Activated CD4-positive, alpha-beta memory T cell treated with anti-CD3 and anti-CD28 coated beads, Interleukin-2, amount 10 ng/mL, durations not matched to agents 7 days and 5 days (primary cell): ENCODE measurements at regions not wholly inside any gene's neighbourhood (a gene's known extent, or its start where the extent isn't known, plus 50 kb on each side); places are given as distances from the start of the nearest gene placed in this dataset.
"Not testable (repeated sequence)": the region's sequence is repeated elsewhere in the genome, so short reads cannot be mapped to it uniquely, and the experiment has no call there.

Source experiments
- CTCF ChIA-PET: fragments of 350-600 bp; sonication (Branson Sonifier 250); formaldehyde crosslinking; loops from one replicate; lab custom pipeline; 2021; ENCODE audit warnings: antibody characterized with exemption, inconsistent platforms; lab: Charles Lee
- POLR2A ChIA-PET: fragments of 350-600 bp; sonication (Branson Sonifier 250); formaldehyde crosslinking; loops from one replicate; lab custom pipeline; 2021; ENCODE audit warnings: antibody characterized with exemption; lab: Charles Lee
- DNase-seq: peaks from one replicate; pipeline ENCODE4 v3.0.0-alpha.2; 2020
- H3K27ac Mint-ChIP-seq: one replicate; pipeline ENCODE4 v1.8.0; 2021; ENCODE audit warnings: mild to moderate bottlenecking, mixed read lengths
- H3K27me3 Mint-ChIP-seq: one replicate; pipeline ENCODE4 v1.8.0; 2021; ENCODE audit warnings: mixed read lengths
- H3K36me3 Mint-ChIP-seq: one replicate; pipeline ENCODE4 v1.8.0; 2021; ENCODE audit warnings: low read depth, mixed read lengths
- H3K4me1 Mint-ChIP-seq: one replicate; pipeline ENCODE4 v1.8.0; 2021; ENCODE audit warnings: mixed read lengths
- H3K4me3 Mint-ChIP-seq: one replicate; pipeline ENCODE4 v1.8.0; 2021; ENCODE audit warnings: mild to moderate bottlenecking, mixed read lengths
- H3K9me3 Mint-ChIP-seq: one replicate; pipeline ENCODE4 v1.8.0; 2021; ENCODE audit warnings: mixed read lengths

DNA sequence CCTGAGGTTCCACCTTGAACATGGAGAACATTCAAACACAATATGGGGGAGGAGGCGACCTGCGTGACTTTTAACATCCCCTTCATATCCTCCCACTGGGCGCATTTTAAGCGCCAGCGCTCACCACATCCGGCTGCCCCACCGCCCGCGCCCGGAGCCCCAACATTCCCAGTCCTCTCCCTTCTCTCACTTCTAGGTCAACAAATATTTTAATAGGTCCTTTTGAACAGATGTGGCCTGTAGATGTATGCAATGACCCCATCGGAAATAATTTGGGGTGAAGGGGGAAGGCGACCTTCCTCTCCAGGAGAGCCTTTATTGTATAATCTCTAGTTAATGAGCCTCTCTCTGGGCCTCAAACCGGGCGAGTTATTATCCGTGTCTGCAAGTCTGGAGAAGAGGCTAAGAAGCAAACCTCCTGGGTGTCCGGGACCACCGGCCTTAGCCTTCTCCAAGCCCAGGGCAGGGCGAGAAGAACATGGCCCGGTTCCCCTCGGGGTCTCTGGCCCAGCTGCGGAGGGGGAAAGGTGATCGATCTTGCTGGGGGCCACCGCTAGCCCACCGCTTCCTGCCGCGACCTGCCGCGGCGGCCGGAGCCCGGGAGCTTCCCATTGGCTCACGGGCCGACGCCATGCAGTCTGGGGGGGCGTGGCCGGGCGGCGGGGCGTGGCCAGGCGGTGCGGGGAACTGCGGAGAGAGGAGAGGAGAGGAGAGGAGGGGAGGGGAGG is 83.2 kb upstream of the HMGA2 start:
- H3K36me3 Mint-ChIP-seq = no peaks in the 10 kb centered on the region
- H3K27ac Mint-ChIP-seq = no peak overlapping the region
- peaks cover 8% of the 10 kb centered on the region for H3K4me1 Mint-ChIP-seq
- no peaks in the 10 kb centered on the region for H3K9me3 Mint-ChIP-seq
- H3K27me3 Mint-ChIP-seq = peaks cover 23% of the 10 kb centered on the region
- POLR2A ChIA-PET = no interaction called here
- DNase-seq = peak; percentile 35
- no peak overlapping the region for H3K4me3 Mint-ChIP-seq
- CTCF ChIA-PET = no interaction called here

DNA sequence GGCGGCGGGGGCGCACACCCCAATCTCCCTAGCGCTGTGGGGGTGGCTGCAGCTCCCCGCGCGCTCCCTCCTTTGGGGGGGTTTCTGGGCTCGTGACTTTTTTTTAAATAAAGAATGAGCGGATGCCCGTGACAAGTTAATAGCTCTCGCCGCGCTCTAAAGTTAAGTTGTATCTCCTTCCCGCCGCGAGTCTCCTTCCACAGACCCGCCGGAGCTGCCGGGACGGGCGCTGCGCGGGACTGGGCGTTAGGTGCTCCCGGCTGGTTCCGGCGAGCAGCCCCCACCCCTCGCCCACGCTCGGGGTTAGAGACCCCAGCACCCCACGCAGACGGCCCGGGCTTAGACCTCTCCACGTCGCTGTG is 82.6 kb upstream of the HMGA2 start:
- H3K27me3 Mint-ChIP-seq = peaks cover 23% of the 10 kb centered on the region
- POLR2A ChIA-PET = no interaction called here
- CTCF ChIA-PET = no interaction called here
- H3K4me3 Mint-ChIP-seq = no peak overlapping the region
- no peaks in the 10 kb centered on the region for H3K36me3 Mint-ChIP-seq
- no peak overlapping the region for H3K27ac Mint-ChIP-seq
- no peak for DNase-seq
- no peaks in the 10 kb centered on the region for H3K9me3 Mint-ChIP-seq
- H3K4me1 Mint-ChIP-seq = peaks cover 8% of the 10 kb centered on the region

DNA sequence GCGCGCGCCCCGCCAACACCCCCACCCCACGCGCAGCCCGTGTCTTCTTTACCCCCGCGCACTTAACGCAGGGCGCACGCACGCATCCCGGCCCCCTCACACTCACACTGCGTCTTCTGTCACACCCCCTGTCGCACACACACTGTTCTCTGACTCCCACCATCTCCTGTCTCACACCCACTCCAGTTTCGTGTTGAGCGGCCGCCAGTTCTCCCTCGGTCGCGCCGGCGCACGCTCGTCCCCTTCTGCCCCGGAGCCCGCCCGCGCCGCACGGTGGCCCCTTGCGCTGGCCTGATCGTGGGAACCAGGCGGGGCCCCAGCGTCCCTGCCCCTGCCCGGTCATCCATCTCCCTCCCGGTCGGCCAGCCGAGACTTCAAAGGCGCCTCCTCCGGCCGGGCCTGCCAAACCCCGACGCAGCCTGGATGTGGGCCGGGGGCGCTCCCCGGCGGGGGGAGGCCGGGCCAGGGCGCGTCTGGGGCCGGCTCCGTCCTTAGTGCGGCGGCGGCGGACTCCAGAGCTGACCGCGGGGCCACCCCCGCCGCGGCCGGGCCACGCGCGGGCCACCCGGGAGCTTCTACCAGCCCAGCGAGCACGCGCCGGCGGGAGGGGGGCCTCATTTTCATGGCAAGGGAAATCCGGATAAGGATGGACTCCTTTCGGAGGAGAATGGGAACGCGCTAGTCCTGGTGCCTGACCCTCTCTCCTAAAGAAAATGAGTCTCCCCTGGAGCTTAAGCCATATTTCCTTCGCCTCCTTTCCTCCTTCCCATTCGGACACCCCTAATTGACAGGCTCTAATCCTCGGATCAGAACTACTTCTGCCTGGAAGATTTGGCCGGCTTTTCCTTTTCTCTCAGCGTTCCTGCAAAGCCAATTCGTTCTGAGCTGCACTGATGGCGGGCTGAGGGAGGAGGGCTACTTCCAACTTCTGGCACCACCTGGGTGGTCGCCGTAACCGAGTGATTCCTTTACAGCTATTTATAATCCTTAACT is 82.0 kb upstream of the HMGA2 start:
- DNase-seq = no peak
- Mint-ChIP-seq H3K9me3 (no peaks in the 10 kb centered on the region), H3K27me3 (peaks cover 23% of the 10 kb centered on the region), H3K27ac (no peak overlapping the region), H3K4me3 (peak overlapping the region; percentile 60), H3K36me3 (no peaks in the 10 kb centered on the region), H3K4me1 (peaks cover 8% of the 10 kb centered on the region)
- POLR2A ChIA-PET = no interaction called here
- CTCF ChIA-PET = interaction anchor here (0.5 to 1.2 kb wide), 3 partner anchors 18 to 850 kb away, joined by 3 read pairs; no protein-coding TSS in a partner anchor

DNA sequence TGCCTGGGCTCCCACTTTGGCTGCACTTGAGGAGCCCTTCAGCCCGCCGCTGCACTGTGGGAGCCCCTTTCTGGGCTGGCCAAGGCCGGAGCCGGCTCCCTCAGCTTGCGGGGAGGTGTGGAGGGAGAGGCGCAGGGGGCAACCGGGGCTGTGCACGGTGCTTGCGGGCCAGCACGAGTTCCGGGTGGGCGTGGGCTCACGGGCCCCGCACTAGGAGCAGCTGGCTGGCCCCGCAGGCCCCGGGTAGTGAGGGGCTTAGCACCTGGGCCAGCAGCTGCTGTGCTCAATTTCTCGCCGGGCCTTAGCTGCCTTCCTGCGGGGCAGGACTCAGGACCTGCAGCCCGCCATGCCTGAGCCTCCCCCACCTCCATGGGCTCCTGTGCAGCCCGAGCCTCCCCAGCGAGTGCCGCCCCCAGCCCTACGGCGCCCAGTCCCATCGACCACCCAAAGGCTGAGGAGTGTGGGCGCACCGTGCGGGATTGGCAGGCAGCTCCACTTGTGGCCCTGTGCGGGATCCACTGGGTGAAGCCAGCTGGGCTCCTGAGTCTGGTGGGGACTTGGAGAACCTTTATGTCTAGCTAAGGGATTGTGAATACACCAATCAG is 79.9 kb upstream of the HMGA2 start:
- CTCF ChIA-PET, DNase-seq, POLR2A ChIA-PET, H3K36me3 Mint-ChIP-seq, H3K9me3 Mint-ChIP-seq, H3K4me3 Mint-ChIP-seq, H3K27ac Mint-ChIP-seq, H3K4me1 Mint-ChIP-seq: not testable (repeated sequence)
- peaks cover 23% of the 10 kb centered on the region for H3K27me3 Mint-ChIP-seq

DNA sequence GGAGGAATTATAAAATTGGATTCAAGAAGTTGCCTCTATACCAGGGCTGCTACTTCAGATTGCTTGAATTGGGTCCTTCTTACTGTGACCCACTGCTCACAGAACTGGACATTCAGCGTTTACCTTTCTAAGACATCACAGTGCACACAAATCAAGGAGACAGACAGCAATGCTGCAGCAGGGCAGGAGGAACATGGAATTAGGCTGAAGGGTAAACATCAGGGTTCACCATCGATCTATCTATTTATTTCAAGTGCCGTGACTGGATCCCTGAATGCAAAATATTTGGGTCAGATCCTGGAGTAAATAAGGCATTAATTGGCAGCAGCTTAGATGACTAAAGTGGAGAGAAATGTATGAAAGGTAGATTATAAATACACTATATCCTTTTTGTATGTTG is 76.9 kb upstream of the HMGA2 start:
- DNase-seq = no peak
- H3K4me3 Mint-ChIP-seq = no peak overlapping the region
- no peaks in the 10 kb centered on the region for H3K36me3 Mint-ChIP-seq
- H3K4me1 Mint-ChIP-seq = peaks cover 2% of the 10 kb centered on the region
- CTCF ChIA-PET = no interaction called here
- H3K27ac Mint-ChIP-seq = no peak overlapping the region
- POLR2A ChIA-PET = no interaction called here
- no peaks in the 10 kb centered on the region for H3K9me3 Mint-ChIP-seq
- peaks cover 7% of the 10 kb centered on the region for H3K27me3 Mint-ChIP-seq

DNA sequence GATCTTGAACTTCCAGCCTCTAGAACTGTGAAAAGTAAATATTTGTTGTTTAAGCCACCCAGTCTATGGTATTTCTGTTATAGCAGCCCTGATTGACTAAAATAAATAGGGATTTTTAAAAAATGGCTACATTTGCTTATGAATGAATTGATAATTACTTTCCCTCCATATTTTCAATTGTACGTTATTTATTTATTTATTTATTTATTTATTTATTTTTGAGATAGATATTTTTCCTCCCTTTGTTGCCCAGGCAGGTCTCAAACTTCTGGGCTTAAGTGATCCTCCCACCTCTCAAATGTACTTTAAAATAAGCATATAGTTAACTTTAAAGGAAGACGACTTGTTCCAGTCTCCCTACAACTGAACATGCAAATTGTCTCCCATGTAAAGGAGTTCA is 76.0 kb upstream of the HMGA2 start:
- H3K4me1 Mint-ChIP-seq = no peaks in the 10 kb centered on the region
- H3K36me3 Mint-ChIP-seq = no peaks in the 10 kb centered on the region
- H3K27ac Mint-ChIP-seq = no peak overlapping the region
- H3K27me3 Mint-ChIP-seq = no peaks in the 10 kb centered on the region
- no peak overlapping the region for H3K4me3 Mint-ChIP-seq
- CTCF ChIA-PET = no interaction called here
- POLR2A ChIA-PET = no interaction called here
- no peaks in the 10 kb centered on the region for H3K9me3 Mint-ChIP-seq
- no peak for DNase-seq

DNA sequence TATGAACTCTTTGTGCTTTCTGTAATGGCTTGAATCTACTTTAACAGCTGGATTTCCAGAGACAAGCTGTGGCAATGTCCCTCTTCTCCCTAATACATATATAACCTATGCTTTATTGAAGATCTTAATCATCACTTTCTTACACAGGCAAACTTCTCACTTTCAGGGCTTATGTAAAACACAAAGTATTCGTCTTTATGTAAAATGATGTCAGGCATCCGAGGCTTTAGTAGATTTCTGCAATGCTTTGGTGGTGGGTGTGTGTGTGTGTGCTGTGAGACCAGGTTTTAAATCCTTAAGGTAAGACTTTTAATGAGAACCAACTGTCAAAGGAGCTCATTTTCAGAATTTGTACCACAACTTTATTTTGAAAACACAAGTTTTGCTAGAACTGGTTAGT is 70.0 kb upstream of the HMGA2 start:
- H3K27me3 Mint-ChIP-seq = peaks cover 5% of the 10 kb centered on the region
- CTCF ChIA-PET = interaction anchor here (1.1 kb wide), 1 partner anchor 9 kb away, joined by 3 read pairs; no protein-coding TSS in a partner anchor
- no peaks in the 10 kb centered on the region for H3K36me3 Mint-ChIP-seq

DNA sequence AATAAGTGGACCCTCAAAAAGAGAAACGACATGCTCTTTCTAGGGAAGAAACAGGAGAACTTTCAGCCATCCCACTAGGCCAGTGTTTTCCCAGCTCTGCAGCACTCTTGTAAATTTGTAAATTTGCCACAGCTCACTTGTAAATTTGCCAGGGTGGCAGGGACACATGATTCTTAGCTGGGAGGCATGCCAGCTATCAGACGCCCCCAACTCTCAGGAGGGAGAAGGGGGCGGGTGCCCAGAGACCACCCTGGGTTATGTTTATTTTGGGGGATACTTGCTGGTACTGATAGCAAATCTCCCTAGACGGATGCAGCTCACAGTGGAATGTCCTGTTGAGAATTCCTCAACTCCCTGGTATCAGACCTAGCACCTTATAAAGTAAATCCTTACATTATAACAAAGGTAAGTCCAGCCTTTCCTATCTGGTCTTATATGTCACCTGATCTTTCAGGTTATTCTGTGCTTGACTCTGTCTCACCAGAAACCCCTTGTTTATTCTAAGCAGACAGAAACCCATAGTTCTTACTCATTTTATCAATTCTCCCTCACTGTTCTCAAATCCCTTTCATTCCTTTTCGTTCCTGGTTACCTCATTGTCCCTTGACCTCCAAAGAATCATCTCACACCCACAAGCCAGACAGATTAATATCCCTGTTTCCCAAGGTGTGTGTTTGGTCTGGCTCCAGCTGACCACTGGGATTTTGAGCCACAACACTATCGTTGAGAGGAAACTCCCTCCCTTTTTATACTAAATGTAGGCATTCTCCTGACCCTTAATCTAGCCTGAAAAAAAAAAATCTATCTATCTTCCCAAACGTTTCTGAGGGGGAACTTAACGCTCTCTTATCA is 69.3 kb upstream of the HMGA2 start:
- CTCF ChIA-PET = interaction anchor here (1.1 kb wide), 1 partner anchor 9 kb away, joined by 3 read pairs; no protein-coding TSS in a partner anchor
- peaks cover 5% of the 10 kb centered on the region for H3K27me3 Mint-ChIP-seq
- H3K4me1 Mint-ChIP-seq = peaks cover 6% of the 10 kb centered on the region
- no peak overlapping the region for H3K27ac Mint-ChIP-seq
- POLR2A ChIA-PET = no interaction called here
- no peak overlapping the region for H3K4me3 Mint-ChIP-seq
- no peaks in the 10 kb centered on the region for H3K36me3 Mint-ChIP-seq
- no peaks in the 10 kb centered on the region for H3K9me3 Mint-ChIP-seq
- no peak for DNase-seq

More for the DNA sequence above, 70.0 kb upstream of the HMGA2 start:
- H3K4me3 Mint-ChIP-seq = no peak overlapping the region
- H3K4me1 Mint-ChIP-seq = peaks cover 6% of the 10 kb centered on the region
- H3K9me3 Mint-ChIP-seq = no peaks in the 10 kb centered on the region
- H3K27ac Mint-ChIP-seq = no peak overlapping the region
- DNase-seq = no peak
- POLR2A ChIA-PET = no interaction called here

DNA sequence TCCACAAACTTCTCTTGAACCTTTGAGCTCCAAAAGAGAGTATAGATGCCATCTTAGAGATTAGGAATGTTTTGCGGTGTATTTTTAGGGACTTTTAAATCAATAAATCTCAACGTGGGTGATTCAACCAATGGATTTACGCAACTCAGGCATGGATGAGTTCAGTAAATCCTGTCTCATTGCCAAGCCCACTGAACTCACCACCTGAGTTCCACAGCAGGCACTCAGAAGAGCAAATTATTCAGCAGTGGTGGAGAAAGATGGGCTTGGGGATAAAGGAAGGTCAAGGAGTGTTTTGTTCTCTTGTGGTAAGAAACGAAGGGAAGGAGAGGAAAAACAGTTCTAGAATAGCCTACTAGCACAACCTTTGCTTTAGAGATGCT is 68.7 kb upstream of the HMGA2 start:
- H3K27me3 Mint-ChIP-seq = peaks cover 5% of the 10 kb centered on the region
- H3K4me1 Mint-ChIP-seq = peaks cover 6% of the 10 kb centered on the region
- H3K36me3 Mint-ChIP-seq = no peaks in the 10 kb centered on the region
- no peak for DNase-seq
- no peak overlapping the region for H3K27ac Mint-ChIP-seq
- ChIA-PET CTCF (no interaction called here), POLR2A (no interaction called here)
- no peak overlapping the region for H3K4me3 Mint-ChIP-seq
- H3K9me3 Mint-ChIP-seq = no peaks in the 10 kb centered on the region

DNA sequence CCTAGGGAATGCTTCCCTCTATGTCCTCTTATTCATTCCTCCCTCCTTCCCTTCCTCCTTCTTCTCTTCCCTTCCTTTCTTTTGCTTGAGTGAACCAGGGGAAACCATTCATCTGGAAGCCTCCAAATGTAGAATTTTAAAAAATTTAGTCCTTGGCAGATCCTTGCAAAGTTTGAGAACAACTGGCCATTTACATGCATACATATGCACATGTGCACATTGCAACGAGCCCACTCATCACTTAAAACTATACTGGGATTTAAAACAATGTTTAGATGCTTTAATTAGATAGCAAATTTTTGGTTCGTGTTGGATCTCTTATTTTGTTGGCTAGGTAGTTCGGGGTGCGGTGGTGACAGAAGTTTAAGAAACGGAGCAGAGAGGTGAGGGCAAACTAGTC is 68.0 kb upstream of the HMGA2 start:
- Mint-ChIP-seq H3K27ac (no peak overlapping the region), H3K27me3 (peaks cover 5% of the 10 kb centered on the region), H3K4me3 (no peak overlapping the region), H3K4me1 (peaks cover 6% of the 10 kb centered on the region), H3K36me3 (no peaks in the 10 kb centered on the region), H3K9me3 (no peaks in the 10 kb centered on the region)
- no peak for DNase-seq
- ChIA-PET CTCF (no interaction called here), POLR2A (no interaction called here)

DNA sequence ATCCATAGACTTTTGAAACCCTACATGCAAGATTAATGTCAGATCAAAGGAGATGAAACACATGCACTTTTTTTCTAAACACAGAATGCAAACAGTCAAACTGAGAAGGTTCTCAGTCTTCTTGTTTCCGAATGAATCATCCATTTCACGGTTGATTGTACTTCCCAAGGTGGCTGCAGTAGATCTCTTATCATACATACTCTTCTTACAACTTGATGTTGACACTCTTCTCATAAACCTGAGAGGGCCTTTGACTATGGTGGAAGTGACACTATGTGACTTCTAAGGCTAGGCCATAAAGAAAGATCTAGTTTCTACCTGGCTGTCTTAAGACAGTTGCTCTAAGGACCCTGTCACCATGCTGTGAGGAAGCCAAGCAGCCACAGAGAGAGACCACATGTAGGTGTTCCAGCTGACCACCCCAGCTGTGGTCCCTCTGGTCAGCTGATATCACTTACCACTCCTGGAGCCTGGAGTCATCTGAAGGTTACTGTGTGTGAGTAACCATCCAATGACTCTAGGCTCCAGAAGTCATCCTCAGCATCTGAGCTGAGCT is 67.2 kb upstream of the HMGA2 start:
- Mint-ChIP-seq H3K4me3 (no peak overlapping the region), H3K27me3 (peaks cover 5% of the 10 kb centered on the region), H3K36me3 (no peaks in the 10 kb centered on the region), H3K4me1 (peaks cover 6% of the 10 kb centered on the region), H3K27ac (no peak overlapping the region), H3K9me3 (no peaks in the 10 kb centered on the region)
- ChIA-PET CTCF (no interaction called here), POLR2A (no interaction called here)
- DNase-seq = no peak

DNA sequence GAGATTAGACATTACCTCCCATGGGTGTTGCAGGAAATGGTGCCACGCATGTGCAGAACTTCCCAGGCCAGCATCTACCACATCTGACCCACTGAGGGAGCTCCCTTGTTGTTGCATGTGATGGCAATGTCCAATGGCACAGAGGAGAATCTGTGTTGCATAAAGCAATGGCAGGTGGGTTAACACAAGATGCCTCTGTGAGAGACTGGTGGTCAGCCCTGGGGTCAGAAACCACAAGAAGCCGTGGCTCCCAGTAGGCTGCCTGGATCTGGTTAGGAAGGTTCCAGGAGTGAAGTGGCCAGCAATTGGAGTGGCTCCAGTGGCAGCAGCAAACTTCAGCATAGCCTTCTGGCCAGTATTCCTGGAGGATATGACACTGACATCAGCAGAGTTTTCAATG is 65.9 kb upstream of the HMGA2 start:
- Mint-ChIP-seq H3K9me3 (no peaks in the 10 kb centered on the region), H3K4me3 (no peak overlapping the region), H3K27ac (no peak overlapping the region), H3K27me3 (peaks cover 5% of the 10 kb centered on the region), H3K36me3 (no peaks in the 10 kb centered on the region), H3K4me1 (peaks cover 6% of the 10 kb centered on the region)
- DNase-seq = no peak
- ChIA-PET CTCF (no interaction called here), POLR2A (no interaction called here)
